Stimulated activated naive CD8-positive, alpha-beta T cell treated with anti-CD3 and anti-CD28 coated beads, Interleukin-15, Interleukin-2, amounts not matched to agents 100 U/mL and 50 U/mL, for 24 hours (primary cell): ENCODE measurements at regions not wholly inside any gene's neighbourhood (a gene's known extent, or its start where the extent isn't known, plus 50 kb on each side); places are given as distances from the start of the nearest gene placed in this dataset.
"Not testable (repeated sequence)": the region's sequence is repeated elsewhere in the genome, so short reads cannot be mapped to it uniquely, and the experiment has no call there.

ENCODE experiments used
- ATAC-seq: fragments of 150-1000 bp; cut with Tn5 transposase; one replicate; pipeline ENCODE4 v1.10.0; 2021
- DNase-seq: peaks from one replicate; pipeline ENCODE4 v3.0.0; 2021

GRCh38 chr16:86716649-86717048 lies 138.3 kb downstream of the FOXL1 start:
- ATAC-seq (no peak), DNase-seq (no peak)

GRCh38 chr16:86718118-86718517 lies 139.8 kb downstream of the FOXL1 start:
- ATAC-seq (peak; percentile 19), DNase-seq (peak; percentile 14)

- no peak for ATAC-seq
- no peak for DNase-seq
These were observed 144.6 kb downstream of the FOXL1 start for GRCh38 chr16:86722970-86723369.

- ATAC-seq, result no peak
- DNase-seq, result no peak
These were observed 145.3 kb downstream of the FOXL1 start for GRCh38 chr16:86723689-86724088.

GRCh38 chr16:86725401-86725800 lies 147.1 kb downstream of the FOXL1 start:
- DNase-seq (no peak), ATAC-seq (no peak)

- DNase-seq (no peak), ATAC-seq (no peak)
These were observed 148.0 kb downstream of the FOXL1 start for GRCh38 chr16:86726340-86726739.

- no peak for DNase-seq
- ATAC-seq, result no peak
These were observed 148.8 kb downstream of the FOXL1 start for GRCh38 chr16:86727131-86727530.

- ATAC-seq (no peak), DNase-seq (no peak)
These were observed 149.3 kb downstream of the FOXL1 start for GRCh38 chr16:86727632-86728031.

- no peak for DNase-seq
- ATAC-seq, result no peak
These were observed 151.3 kb downstream of the FOXL1 start for GRCh38 chr16:86729686-86730085.

- ATAC-seq, result no peak
- DNase-seq, result no peak
These were observed 151.7 kb downstream of the FOXL1 start for GRCh38 chr16:86730086-86730485.

- no peak for DNase-seq
- no peak for ATAC-seq
These were observed 152.2 kb downstream of the FOXL1 start for GRCh38 chr16:86730597-86730996.

GRCh38 chr16:86732621-86733295 lies 154.4 kb downstream of the FOXL1 start:
- ATAC-seq, result no peak
- no peak for DNase-seq

- ATAC-seq (no peak), DNase-seq (no peak)
These were observed 155.4 kb downstream of the FOXL1 start for GRCh38 chr16:86733546-86734254.

- DNase-seq (no peak), ATAC-seq (no peak)
These were observed 156.5 kb downstream of the FOXL1 start for GRCh38 chr16:86734543-86735460.

- ATAC-seq, result no peak
These were observed 157.4 kb downstream of the FOXL1 start for GRCh38 chr16:86735727-86736126.

GRCh38 chr16:86736502-86736901 lies 158.2 kb downstream of the FOXL1 start:
- DNase-seq, result no peak
- no peak for ATAC-seq

More at GRCh38 chr16:86735727-86736126, 157.4 kb downstream of the FOXL1 start:
- no peak for DNase-seq

GRCh38 chr16:86737083-86737482 lies 158.7 kb downstream of the FOXL1 start:
- no peak for ATAC-seq
- no peak for DNase-seq

GRCh38 chr16:86738322-86738721 lies 160.0 kb downstream of the FOXL1 start:
- ATAC-seq, DNase-seq: not testable (repeated sequence)

GRCh38 chr16:86739178-86739577 lies 160.8 kb downstream of the FOXL1 start:
- DNase-seq (no peak), ATAC-seq (no peak)

GRCh38 chr16:86739808-86740207 lies 161.5 kb downstream of the FOXL1 start:
- ATAC-seq, result no peak
- DNase-seq, result no peak

GRCh38 chr16:86740298-86740697 lies 161.9 kb downstream of the FOXL1 start:
- ATAC-seq (no peak), DNase-seq (no peak)

- ATAC-seq (no peak), DNase-seq (no peak)
These were observed 162.8 kb downstream of the FOXL1 start for GRCh38 chr16:86740906-86741799.
